GM12878 (cell line): ENCODE measurements at regions not wholly inside any gene's neighbourhood (a gene's known extent, or its start where the extent isn't known, plus 50 kb on each side); places are given as distances from the start of the nearest gene placed in this dataset.

Experiments used
- ATAC-seq: fragments of 200-7000 bp; cut with Tn5 transposase; 3 replicates; pipeline ENCODE4 v1.9.1; 2020; ENCODE audit warnings: mild to moderate bottlenecking, moderate library complexity
- BruUV-seq: library from RNA; stranded (reverse); fragments of 400-500 nt; replicated peaks from 2 replicates; lab custom pipeline; 2021; lab: Mats Ljungman, UMichigan
- CTCF ChIA-PET: fragments of 300-600 bp; sonication (Branson Sonifier 250); formaldehyde crosslinking; extraction: SDS; loops from one replicate; lab custom pipeline; 2021; ENCODE audit warnings: inconsistent platforms; lab: Yijun Ruan, JAX
- POLR2A ChIA-PET: fragments of 350-600 bp; formaldehyde crosslinking; extraction: SDS; loops from one replicate; lab custom pipeline; 2021; ENCODE audit warnings: inconsistent platforms; lab: Charles Lee
- RAD21 ChIA-PET: fragments of 300-600 bp; sonication (Branson Sonifier 250); formaldehyde crosslinking; loops from one replicate; lab custom pipeline; 2023; ENCODE audit warnings: antibody characterized with exemption; ENCODE audit not compliant: unreplicated experiment; lab: Charles Lee
- SMC1A ChIA-PET: fragments of 300-600 bp; sonication (Branson Sonifier 250); formaldehyde crosslinking; loops from one replicate; lab custom pipeline; 2023; ENCODE audit not compliant: unreplicated experiment, uncharacterized antibody; lab: Charles Lee
- DNase-seq: peaks from one replicate; pipeline ENCODE4 v3.0.0-alpha.2; 2011; ENCODE audit warnings: low read depth, low spot score
- FAIRE-seq: peaks from 3 replicates; lab custom pipeline; 2011; peaks lifted over from hg19 to GRCh38; lab: Jason Lieb, UNC
- H2AFZ ChIP-seq: 2 replicates; pipeline ENCODE4 v1.6.0; 2011; ENCODE audit warnings: low read depth, low read length, control low read depth; ENCODE audit not compliant: control insufficient read depth
- H3K27ac ChIP-seq: 2 replicates; pipeline ENCODE4 v1.5.1; 2011; ENCODE audit warnings: control low read depth; ENCODE audit not compliant: control insufficient read depth, insufficient read depth
- H3K27me3 ChIP-seq, 2 experiments: replicated peaks in 1 of 2; 2 replicates each; pipeline versions ENCODE4 v1.6.0 to v1.6.1; 2011; ENCODE audit warnings: low read length in 1 of 2; ENCODE audit not compliant: control insufficient read depth in 2 of 2, insufficient read depth in 2 of 2
- H3K36me3 ChIP-seq, 2 experiments: 2 replicates each; pipeline ENCODE4 v1.5.1; 2011; ENCODE audit warnings: low read length in 1 of 2; ENCODE audit not compliant: control insufficient read depth in 2 of 2, insufficient read depth in 2 of 2
- H3K4me1 ChIP-seq: 2 replicates; pipeline ENCODE4 v1.6.1; 2011; ENCODE audit warnings: mild to moderate bottlenecking, low read length, moderate library complexity, mixed read lengths; ENCODE audit not compliant: control insufficient read depth, insufficient read depth
- H3K4me2 ChIP-seq: 2 replicates; pipeline ENCODE4 v1.6.0; 2011; ENCODE audit warnings: control low read depth; ENCODE audit not compliant: control insufficient read depth, insufficient read depth
- H3K4me3 ChIP-seq: fragments of 200-600 bp; sonication (generic); 2 replicates; pipeline ENCODE4 v1.5.1; 2016
- H3K79me2 ChIP-seq: 2 replicates; pipeline ENCODE4 v1.6.0; 2011; ENCODE audit warnings: low read length; ENCODE audit not compliant: control insufficient read depth, insufficient read depth
- H3K9ac ChIP-seq: 2 replicates; pipeline ENCODE4 v1.8.0; 2011; ENCODE audit warnings: low read length, control low read depth, mixed read lengths; ENCODE audit not compliant: control insufficient read depth, insufficient read depth
- H3K9me3 ChIP-seq: replicated peaks from 3 replicates; pipeline ENCODE4 v1.5.1; 2011; ENCODE audit warnings: mild to moderate bottlenecking, low read length; ENCODE audit not compliant: control insufficient read depth, insufficient read depth
- H4K20me1 ChIP-seq: 2 replicates; pipeline ENCODE4 v1.6.0; 2011; ENCODE audit not compliant: control insufficient read depth, insufficient read depth
- BCL3 ChIP-seq: IDR thresholded peaks from 2 replicates; pipeline ENCODE4 v1.6.1; 2011; ENCODE audit warnings: borderline replicate concordance, low read depth, mild to moderate bottlenecking, moderate library complexity, low read length; ENCODE audit not compliant: insufficient read depth, poor library complexity, severe bottlenecking
- BMI1 ChIP-seq: fragments of 450-650 bp; IDR thresholded peaks from 2 replicates; pipeline ENCODE4 v1.6.1; 2016; ENCODE audit warnings: mild to moderate bottlenecking, moderate library complexity, borderline replicate concordance
- CBX3 ChIP-seq: fragments of 200-600 bp; sonication (generic); IDR thresholded peaks from 2 replicates; pipeline ENCODE4 v1.6.1; 2016; ENCODE audit warnings: low read depth, borderline replicate concordance
- CHD1 ChIP-seq: IDR thresholded peaks from 2 replicates; pipeline ENCODE4 v1.6.1; 2012; ENCODE audit warnings: low read depth, low read length, improper control_type of control experiment
- KAT2A ChIP-seq: conservative IDR thresholded peaks from 2 replicates; pipeline ENCODE4 v1.6.1; 2011; ENCODE audit warnings: low read depth, low read length; ENCODE audit not compliant: control insufficient read depth
- KLF5 ChIP-seq: fragments of 450-650 bp; IDR thresholded peaks from 2 replicates; pipeline ENCODE4 v1.6.1; 2014; ENCODE audit warnings: mild to moderate bottlenecking; ENCODE audit not compliant: partially characterized antibody
- NFXL1 ChIP-seq: fragments of 450-650 bp; IDR thresholded peaks from 2 replicates; pipeline ENCODE4 v1.6.1; 2017; ENCODE audit warnings: antibody characterized with exemption, mild to moderate bottlenecking, borderline replicate concordance
- NFYB ChIP-seq: IDR thresholded peaks from 2 replicates; pipeline ENCODE4 v1.6.1; 2011; ENCODE audit warnings: low read depth, mild to moderate bottlenecking, low read length, improper control_type of control experiment, moderate library complexity; ENCODE audit not compliant: insufficient read depth
- PKNOX1 ChIP-seq: fragments of 450-650 bp; IDR thresholded peaks from 2 replicates; pipeline ENCODE4 v1.6.1; 2016; ENCODE audit warnings: mild to moderate bottlenecking
- RFX5 ChIP-seq: IDR thresholded peaks from 2 replicates; pipeline ENCODE4 v1.6.1; 2011; ENCODE audit warnings: low read depth, low read length, improper control_type of control experiment
- SKIL ChIP-seq: fragments of 450-650 bp; IDR thresholded peaks from 2 replicates; pipeline ENCODE4 v1.6.1; 2017; ENCODE audit warnings: mild to moderate bottlenecking, low read depth, inconsistent platforms; ENCODE audit not compliant: poor library complexity, severe bottlenecking
- SMARCA5 ChIP-seq: fragments of 450-650 bp; IDR thresholded peaks from 2 replicates; pipeline ENCODE4 v1.6.1; 2017; ENCODE audit warnings: mild to moderate bottlenecking
- SMC3 ChIP-seq: IDR thresholded peaks from 2 replicates; pipeline ENCODE4 v1.6.1; 2011; ENCODE audit warnings: low read length, improper control_type of control experiment, borderline replicate concordance
- TCF12 ChIP-seq: IDR thresholded peaks from 2 replicates; pipeline ENCODE4 v1.6.1; 2011; ENCODE audit warnings: low read depth, mild to moderate bottlenecking, low read length
- WGBS: methylation state at CpG from one replicate; pipeline ENCODE4 v1.1.6; 2016; ENCODE audit warnings: low lambda C conversion rate; ENCODE audit not compliant: insufficient replicate concordance, insufficient coverage; ENCODE audit errors: missing lambda C conversion rate; 5-methylcytosine and 5-hydroxymethylcytosine counted together
- in situ Hi-C: fragments of 300-500 bp; cut with MboI; formaldehyde crosslinking; loops from 9 replicates; pipeline ENCODE4 v1.14.3; 2018; ENCODE audit warnings: mixed read lengths
- intact Hi-C: fragments of 100-400 bp; cut with micrococcal nuclease; formaldehyde crosslinking; loops from one replicate; pipeline ENCODE4 v1.14.2; 2022; ENCODE audit not compliant: unreplicated experiment
- TF ChIP-seq, protein P1 (sequence below): IDR thresholded peaks from 2 replicates; pipeline ENCODE4 v1.6.1; 2012; ENCODE audit warnings: low read depth, low read length, improper control_type of control experiment
- TF ChIP-seq, protein P2 (sequence below): IDR thresholded peaks from 2 replicates; pipeline ENCODE4 v1.6.1; 2011; ENCODE audit warnings: low read depth, mild to moderate bottlenecking, low read length, moderate library complexity, borderline replicate concordance; ENCODE audit errors: extremely low read depth

DNA sequence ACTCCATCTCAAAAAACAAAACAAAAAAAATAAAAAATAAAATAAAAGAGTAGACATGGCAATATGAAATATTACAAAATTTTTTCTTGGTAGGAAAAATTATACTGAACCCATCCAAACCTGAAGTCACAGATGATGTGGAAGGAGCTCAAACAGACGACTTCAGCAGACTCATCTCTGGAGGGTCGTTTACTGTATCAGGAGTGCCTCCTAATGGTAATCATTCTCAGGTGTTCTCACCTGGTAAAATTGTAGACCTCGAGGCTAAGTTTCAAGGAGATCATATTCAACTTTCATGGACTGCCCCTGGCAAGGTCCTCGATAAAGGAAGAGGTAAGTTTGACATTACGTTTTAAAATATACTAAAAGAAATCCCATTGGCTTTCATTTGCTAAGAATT, 54.3 kb upstream of the SH3GLB1 start:
- DNase-seq = no peak
- Histone ChIP-seq H3K4me1 (no peaks in the 10 kb centered on the region), H3K9ac (no peak overlapping the region)
- SMC1A ChIA-PET = no interaction called here
- no peak for TF ChIP-seq KAT2A
- no peak for TF ChIP-seq SMC3
- TF ChIP-seq, protein P1, sequence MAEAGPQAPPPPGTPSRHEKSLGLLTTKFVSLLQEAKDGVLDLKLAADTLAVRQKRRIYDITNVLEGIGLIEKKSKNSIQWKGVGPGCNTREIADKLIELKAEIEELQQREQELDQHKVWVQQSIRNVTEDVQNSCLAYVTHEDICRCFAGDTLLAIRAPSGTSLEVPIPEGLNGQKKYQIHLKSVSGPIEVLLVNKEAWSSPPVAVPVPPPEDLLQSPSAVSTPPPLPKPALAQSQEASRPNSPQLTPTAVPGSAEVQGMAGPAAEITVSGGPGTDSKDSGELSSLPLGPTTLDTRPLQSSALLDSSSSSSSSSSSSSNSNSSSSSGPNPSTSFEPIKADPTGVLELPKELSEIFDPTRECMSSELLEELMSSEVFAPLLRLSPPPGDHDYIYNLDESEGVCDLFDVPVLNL = no peak
- TF ChIP-seq SMARCA5 = no peak
- no peak for TF ChIP-seq TCF12
- no peak for TF ChIP-seq SKIL
- no peak for TF ChIP-seq KLF5
- no peak for TF ChIP-seq NFXL1
- TF ChIP-seq BMI1 = no peak
- no peak for TF ChIP-seq CHD1
- no peak for TF ChIP-seq BCL3
- no peak for TF ChIP-seq PKNOX1
- TF ChIP-seq NFYB = no peak
- TF ChIP-seq, protein P2, sequence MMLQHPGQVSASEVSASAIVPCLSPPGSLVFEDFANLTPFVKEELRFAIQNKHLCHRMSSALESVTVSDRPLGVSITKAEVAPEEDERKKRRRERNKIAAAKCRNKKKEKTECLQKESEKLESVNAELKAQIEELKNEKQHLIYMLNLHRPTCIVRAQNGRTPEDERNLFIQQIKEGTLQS = no peak
- no peak for TF ChIP-seq CBX3
- no peak for TF ChIP-seq RFX5
- TF ChIP-seq, all 136 proteins: peak for 0
- no peaks in the 10 kb centered on the region for H3K9me3 ChIP-seq
- H4K20me1 ChIP-seq = no peaks in the 10 kb centered on the region
- no peak overlapping the region for H2AFZ ChIP-seq
- no peaks in the 10 kb centered on the region for H3K79me2 ChIP-seq
- no TSS peak for BruUV-seq
- no peaks in the 10 kb centered on the region for H3K36me3 ChIP-seq
- no peak overlapping the region for H3K4me2 ChIP-seq
- no peaks in the 10 kb centered on the region for H3K27me3 ChIP-seq
- H3K4me3 ChIP-seq = no peak overlapping the region
- ChIA-PET CTCF (interaction anchor here (0.7 kb wide), 1 partner anchor 472 kb away, joined by 3 read pairs; no protein-coding TSS in a partner anchor), RAD21 (no interaction called here), POLR2A (no interaction called here)
- intact Hi-C loops (no loop called here), in situ Hi-C loops (no loop called here)
- H3K27ac ChIP-seq = no peak overlapping the region
- WGBS = 35% methylated on average over 5 of the region's 5 CpGs
- FAIRE-seq = no peak
- ATAC-seq = no peak
